ENCODE measurements at regions not wholly inside any gene's neighbourhood (a gene's known extent, or its start where the extent isn't known, plus 50 kb on each side); places are given as distances from the start of the nearest gene placed in this dataset.

GRCh38 chrX:96474741-96475125 is 209.9 kb upstream of the DIAPH2 start:
- Histone ChIP-seq H2AFZ (ENCODE audit: control insufficient read depth, low read length) (no peak overlapping the region), H3K9me1 (ENCODE audit: control insufficient read depth, extremely low read depth, insufficient read depth, low read length) (no peaks in the 10 kb centered on the region), H3K4me2 (ENCODE audit: control insufficient read depth, extremely low read depth, insufficient read depth, low read depth, low read length) (no peak overlapping the region), H3K4me3 (ENCODE audit: control insufficient read depth in 2 of 3, extremely low read depth in 1 of 3, insufficient read depth in 2 of 3, low read depth in 1 of 3, low read length in 3 of 3) (no peak overlapping the region), H3K27me3 (ENCODE audit: control insufficient read depth, extremely low read depth, insufficient read depth, low read length) (no peaks in the 10 kb centered on the region), H3K9me3 (ENCODE audit: control insufficient read depth, low read depth, low read length) (no peaks in the 10 kb centered on the region), H4K20me1 (ENCODE audit: control insufficient read depth, extremely low read depth, insufficient read depth, low read length) (no peaks in the 10 kb centered on the region), H3K36me3 (ENCODE audit: control insufficient read depth in 2 of 2, extremely low read depth in 1 of 2, insufficient read depth in 2 of 2, low read length in 2 of 2) (no peaks in the 10 kb centered on the region), H3K4me1 (ENCODE audit: control insufficient read depth, extremely low read depth, insufficient read depth, low read length) (no peaks in the 10 kb centered on the region), H3K9ac (ENCODE audit: control insufficient read depth, extremely low read depth, insufficient read depth, low read length) (no peak overlapping the region), H3K27ac (ENCODE audit: control insufficient read depth, insufficient read depth, low read length) (no peak overlapping the region), H3K79me2 (ENCODE audit: control insufficient read depth, insufficient read depth, low read length) (no peaks in the 10 kb centered on the region)
- DNase-seq (ENCODE audit: low read depth, low spot score) (no peak), FAIRE-seq (no peak)
- TF ChIP-seq EZH2 (IDR thresholded peaks at IDR 0.05; ENCODE audit: low read length) (no peak), CTCF (optimal IDR thresholded peaks at IDR 0.05 in 1 of 3, IDR thresholded peaks at IDR 0.05 in 1 of 3, conservative IDR thresholded peaks at IDR 0.05 in 1 of 3; ENCODE audit: extremely low read depth in 1 of 3, insufficient read depth in 2 of 3, low read length in 3 of 3) (no peak)
- dilution Hi-C loops (cut with MboI; ENCODE audit: extremely low pct_ligation_motif_present, low sequenced_read_pairs) = no loop called here

- no peak for FAIRE-seq
- Histone ChIP-seq H3K27ac (ENCODE audit: control insufficient read depth, insufficient read depth, low read length) (no peak overlapping the region), H3K9me3 (ENCODE audit: control insufficient read depth, low read depth, low read length) (no peaks in the 10 kb centered on the region), H3K4me3 (ENCODE audit: control insufficient read depth in 2 of 3, extremely low read depth in 1 of 3, insufficient read depth in 2 of 3, low read depth in 1 of 3, low read length in 3 of 3) (no peak overlapping the region), H2AFZ (ENCODE audit: control insufficient read depth, low read length) (no peak overlapping the region), H3K4me1 (ENCODE audit: control insufficient read depth, extremely low read depth, insufficient read depth, low read length) (no peaks in the 10 kb centered on the region), H3K27me3 (ENCODE audit: control insufficient read depth, extremely low read depth, insufficient read depth, low read length) (no peaks in the 10 kb centered on the region), H3K9me1 (ENCODE audit: control insufficient read depth, extremely low read depth, insufficient read depth, low read length) (no peaks in the 10 kb centered on the region), H3K79me2 (ENCODE audit: control insufficient read depth, insufficient read depth, low read length) (no peaks in the 10 kb centered on the region), H3K9ac (ENCODE audit: control insufficient read depth, extremely low read depth, insufficient read depth, low read length) (no peak overlapping the region), H3K36me3 (ENCODE audit: control insufficient read depth in 2 of 2, extremely low read depth in 1 of 2, insufficient read depth in 2 of 2, low read length in 2 of 2) (no peaks in the 10 kb centered on the region), H3K4me2 (ENCODE audit: control insufficient read depth, extremely low read depth, insufficient read depth, low read depth, low read length) (no peak overlapping the region), H4K20me1 (ENCODE audit: control insufficient read depth, extremely low read depth, insufficient read depth, low read length) (no peaks in the 10 kb centered on the region)
- TF ChIP-seq CTCF (optimal IDR thresholded peaks at IDR 0.05 in 1 of 3, IDR thresholded peaks at IDR 0.05 in 1 of 3, conservative IDR thresholded peaks at IDR 0.05 in 1 of 3; ENCODE audit: extremely low read depth in 1 of 3, insufficient read depth in 2 of 3, low read length in 3 of 3) = no peak
- TF ChIP-seq EZH2 (IDR thresholded peaks at IDR 0.05; ENCODE audit: low read length) = no peak
- dilution Hi-C loops (cut with MboI; ENCODE audit: extremely low pct_ligation_motif_present, low sequenced_read_pairs) = no loop called here
- DNase-seq (ENCODE audit: low read depth, low spot score) = no peak
Observed at GRCh38 chrX:96480081-96480480, 204.6 kb upstream of the DIAPH2 start.

All from keratinocyte (primary cell).